ENCODE measurements at regions not wholly inside any gene's neighbourhood (a gene's known extent, or its start where the extent isn't known, plus 50 kb on each side); places are given as distances from the start of the nearest gene placed in this dataset.

GRCh38 chr6:84356907-84357306, 129.5 kb upstream of the CEP162 start:
- TF ChIP-seq POLR2A (IDR thresholded peaks at IDR 0.05) (no peak), CTCF (IDR thresholded peaks at IDR 0.05) (no peak)
